NB4 (cell line): ENCODE measurements at regions not wholly inside any gene's neighbourhood (a gene's known extent, or its start where the extent isn't known, plus 50 kb on each side); places are given as distances from the start of the nearest gene placed in this dataset.

Experiments
- MYC ChIP-seq: IDR thresholded peaks from 2 replicates; pipeline ENCODE4 v1.6.1; 2011; ENCODE audit warnings: low read depth, low read length
- POLR2A ChIP-seq: IDR thresholded peaks from 2 replicates; pipeline ENCODE4 v1.6.1; 2011; ENCODE audit warnings: mild to moderate bottlenecking; ENCODE audit not compliant: insufficient read length; ENCODE audit errors: extremely low read depth
- TF ChIP-seq, protein P1 (sequence below): IDR thresholded peaks from one replicate; pipeline ENCODE4 v1.5.1; 2012; ENCODE audit warnings: low read depth, low read length
- TF ChIP-seq, protein P2 (sequence below): IDR thresholded peaks from 2 replicates; pipeline ENCODE4 v1.6.1; 2011; ENCODE audit warnings: low read depth, low read length

- TF ChIP-seq, protein P1, sequence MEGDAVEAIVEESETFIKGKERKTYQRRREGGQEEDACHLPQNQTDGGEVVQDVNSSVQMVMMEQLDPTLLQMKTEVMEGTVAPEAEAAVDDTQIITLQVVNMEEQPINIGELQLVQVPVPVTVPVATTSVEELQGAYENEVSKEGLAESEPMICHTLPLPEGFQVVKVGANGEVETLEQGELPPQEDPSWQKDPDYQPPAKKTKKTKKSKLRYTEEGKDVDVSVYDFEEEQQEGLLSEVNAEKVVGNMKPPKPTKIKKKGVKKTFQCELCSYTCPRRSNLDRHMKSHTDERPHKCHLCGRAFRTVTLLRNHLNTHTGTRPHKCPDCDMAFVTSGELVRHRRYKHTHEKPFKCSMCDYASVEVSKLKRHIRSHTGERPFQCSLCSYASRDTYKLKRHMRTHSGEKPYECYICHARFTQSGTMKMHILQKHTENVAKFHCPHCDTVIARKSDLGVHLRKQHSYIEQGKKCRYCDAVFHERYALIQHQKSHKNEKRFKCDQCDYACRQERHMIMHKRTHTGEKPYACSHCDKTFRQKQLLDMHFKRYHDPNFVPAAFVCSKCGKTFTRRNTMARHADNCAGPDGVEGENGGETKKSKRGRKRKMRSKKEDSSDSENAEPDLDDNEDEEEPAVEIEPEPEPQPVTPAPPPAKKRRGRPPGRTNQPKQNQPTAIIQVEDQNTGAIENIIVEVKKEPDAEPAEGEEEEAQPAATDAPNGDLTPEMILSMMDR: no peak
- TF ChIP-seq POLR2A (no peak), MYC (no peak)
- TF ChIP-seq, protein P2, sequence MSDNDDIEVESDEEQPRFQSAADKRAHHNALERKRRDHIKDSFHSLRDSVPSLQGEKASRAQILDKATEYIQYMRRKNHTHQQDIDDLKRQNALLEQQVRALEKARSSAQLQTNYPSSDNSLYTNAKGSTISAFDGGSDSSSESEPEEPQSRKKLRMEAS: no peak
Observed at GRCh38 chr1:36595921-36596320, 113.2 kb upstream of the CSF3R start.
